ELR (cell line): ENCODE measurements at regions not wholly inside any gene's neighbourhood (a gene's known extent, or its start where the extent isn't known, plus 50 kb on each side); places are given as distances from the start of the nearest gene placed in this dataset.

Experiments used
- DNase-seq: peaks from one replicate; pipeline ENCODE4 v3.0.0-alpha.2; 2015; ENCODE audit warnings: low read depth

GRCh38 chr7:16320099-16320660, 101.2 kb downstream of the CRPPA start:
- no peak for DNase-seq

GRCh38 chr7:16318989-16319915, 102.1 kb downstream of the CRPPA start:
- DNase-seq: peak; percentile 78

GRCh38 chr7:16318463-16318862, 102.9 kb downstream of the CRPPA start:
- no peak for DNase-seq

- DNase-seq: no peak
Measured at GRCh38 chr7:16317406-16317805, 103.9 kb downstream of the CRPPA start.

GRCh38 chr7:16315280-16315679, 106.1 kb downstream of the CRPPA start:
- DNase-seq: no peak

GRCh38 chr7:16309129-16309528, 112.2 kb downstream of the CRPPA start:
- DNase-seq: no peak

GRCh38 chr7:16301291-16301690, 120.0 kb downstream of the CRPPA start:
- DNase-seq: no peak

- no peak for DNase-seq
Measured at GRCh38 chr7:16300361-16300895, 120.9 kb downstream of the CRPPA start.

GRCh38 chr7:16299853-16300252, 121.5 kb downstream of the CRPPA start:
- DNase-seq: no peak

- DNase-seq: no peak
Measured at GRCh38 chr7:16298221-16298620, 123.1 kb downstream of the CRPPA start.

- no peak for DNase-seq
Measured at GRCh38 chr7:16295558-16295957, 125.8 kb downstream of the CRPPA start.

- DNase-seq: peak; percentile 8
Measured at GRCh38 chr7:16293669-16294425, 127.5 kb downstream of the CRPPA start.

GRCh38 chr7:16284581-16284980, 136.8 kb downstream of the CRPPA start:
- no peak for DNase-seq

- no peak for DNase-seq
Measured at GRCh38 chr7:16278167-16278787, 143.1 kb downstream of the CRPPA start.

- DNase-seq: peak; percentile 10
Measured at GRCh38 chr7:16271990-16272665, 149.2 kb downstream of the CRPPA start.

- DNase-seq: no peak
Measured at GRCh38 chr7:16271355-16271915, 149.9 kb downstream of the CRPPA start.

GRCh38 chr7:16270844-16271243, 150.5 kb downstream of the CRPPA start:
- DNase-seq: no peak

- DNase-seq: peak; percentile 73
Measured at GRCh38 chr7:16268821-16269768, 152.2 kb downstream of the CRPPA start.

- no peak for DNase-seq
Measured at GRCh38 chr7:16267953-16268820, 153.2 kb downstream of the CRPPA start.
